Stimulated activated CD8-positive, alpha-beta memory T cell treated with anti-CD3 and anti-CD28 coated beads, Interleukin-12 subunit alpha, Interleukin-12 subunit beta, amount 100 ng/mL, for 1 hour (primary cell): ENCODE measurements at regions not wholly inside any gene's neighbourhood (a gene's known extent, or its start where the extent isn't known, plus 50 kb on each side); places are given as distances from the start of the nearest gene placed in this dataset.
"Not testable (repeated sequence)": the region's sequence is repeated elsewhere in the genome, so short reads cannot be mapped to it uniquely, and the experiment has no call there.

Experiments used
- DNase-seq: peaks from one replicate; pipeline ENCODE4 v3.0.0-alpha.2; 2020; ENCODE audit warnings: low read depth

- DNase-seq: no peak
Observed at GRCh38 chr3:155995525-155996370, 124.6 kb upstream of the KCNAB1 start.

GRCh38 chr3:155996882-155997281 lies 123.5 kb upstream of the KCNAB1 start:
- no peak for DNase-seq

- DNase-seq: not testable (repeated sequence)
Observed at GRCh38 chr3:155998173-155998572, 122.2 kb upstream of the KCNAB1 start.

GRCh38 chr3:156005736-156006135 lies 114.6 kb upstream of the KCNAB1 start:
- no peak for DNase-seq

GRCh38 chr3:156010829-156011228 lies 109.5 kb upstream of the KCNAB1 start:
- DNase-seq: no peak

- no peak for DNase-seq
Observed at GRCh38 chr3:156014489-156014888, 105.9 kb upstream of the KCNAB1 start.

GRCh38 chr3:156016902-156017301 lies 103.5 kb upstream of the KCNAB1 start:
- DNase-seq: no peak

- DNase-seq: no peak
Observed at GRCh38 chr3:156017352-156018030, 102.9 kb upstream of the KCNAB1 start.

- no peak for DNase-seq
Observed at GRCh38 chr3:156024904-156025533, 95.4 kb upstream of the KCNAB1 start.

- DNase-seq: no peak
Observed at GRCh38 chr3:156029208-156029607, 91.2 kb upstream of the KCNAB1 start.

- DNase-seq: no peak
Observed at GRCh38 chr3:156030723-156031122, 89.7 kb upstream of the KCNAB1 start.

GRCh38 chr3:156033428-156033827 lies 87.0 kb upstream of the KCNAB1 start:
- no peak for DNase-seq

- DNase-seq: no peak
Observed at GRCh38 chr3:156035158-156035557, 85.2 kb upstream of the KCNAB1 start.

- no peak for DNase-seq
Observed at GRCh38 chr3:156036258-156037053, 83.9 kb upstream of the KCNAB1 start.

GRCh38 chr3:156037356-156037755 lies 83.0 kb upstream of the KCNAB1 start:
- no peak for DNase-seq

- no peak for DNase-seq
Observed at GRCh38 chr3:156038869-156039268, 81.5 kb upstream of the KCNAB1 start.

- DNase-seq: no peak
Observed at GRCh38 chr3:156040041-156040440, 80.3 kb upstream of the KCNAB1 start.

- not testable (repeated sequence) for DNase-seq
Observed at GRCh38 chr3:156041216-156041841, 79.0 kb upstream of the KCNAB1 start.

- DNase-seq: not testable (repeated sequence)
Observed at GRCh38 chr3:156041856-156042255, 78.5 kb upstream of the KCNAB1 start.

GRCh38 chr3:156043832-156044633 lies 76.3 kb upstream of the KCNAB1 start:
- peak; percentile 20 for DNase-seq

GRCh38 chr3:156044634-156044975 lies 75.8 kb upstream of the KCNAB1 start:
- no peak for DNase-seq
